GM18907 (cell line): ENCODE measurements at regions not wholly inside any gene's neighbourhood (a gene's known extent, or its start where the extent isn't known, plus 50 kb on each side); places are given as distances from the start of the nearest gene placed in this dataset.
"Not testable (repeated sequence)": the region's sequence is repeated elsewhere in the genome, so short reads cannot be mapped to it uniquely, and the experiment has no call there.

ENCODE experiments used
- ATAC-seq: cut with Tn5 transposase; IDR thresholded peaks from one replicate; pipeline ENCODE4 v1.9.1; 2021; ENCODE audit warnings: mild to moderate bottlenecking, moderate library complexity; ENCODE audit not compliant: unreplicated experiment

- no peak for ATAC-seq
Measured at GRCh38 chr20:29687438-29687837, 1570.0 kb upstream of the DEFB115 start.

- ATAC-seq = no peak
Measured at GRCh38 chr20:29689411-29690225, 1567.8 kb upstream of the DEFB115 start.

GRCh38 chr20:29690274-29690673 lies 1567.2 kb upstream of the DEFB115 start:
- no peak for ATAC-seq

- no peak for ATAC-seq
Measured at GRCh38 chr20:29740601-29740950, 1516.9 kb upstream of the DEFB115 start.

- ATAC-seq = no peak
Measured at GRCh38 chr20:29740951-29741593, 1516.4 kb upstream of the DEFB115 start.

- no peak for ATAC-seq
Measured at GRCh38 chr20:29741594-29741893, 1515.9 kb upstream of the DEFB115 start.

GRCh38 chr20:29741894-29742698 lies 1515.4 kb upstream of the DEFB115 start:
- ATAC-seq = no peak

- no peak for ATAC-seq
Measured at GRCh38 chr20:29742699-29743100, 1514.8 kb upstream of the DEFB115 start.

- ATAC-seq = no peak
Measured at GRCh38 chr20:29743101-29743931, 1514.1 kb upstream of the DEFB115 start.

- no peak for ATAC-seq
Measured at GRCh38 chr20:29744071-29744470, 1513.4 kb upstream of the DEFB115 start.

- ATAC-seq = not testable (repeated sequence)
Measured at GRCh38 chr20:29745534-29746245, 1511.8 kb upstream of the DEFB115 start.

GRCh38 chr20:29750268-29750899 lies 1507.1 kb upstream of the DEFB115 start:
- ATAC-seq = no peak

GRCh38 chr20:29752644-29753425 lies 1504.6 kb upstream of the DEFB115 start:
- ATAC-seq = not testable (repeated sequence)

- ATAC-seq = not testable (repeated sequence)
Measured at GRCh38 chr20:29753426-29753746, 1504.1 kb upstream of the DEFB115 start.

- ATAC-seq = not testable (repeated sequence)
Measured at GRCh38 chr20:29753879-29754278, 1503.6 kb upstream of the DEFB115 start.

- ATAC-seq = not testable (repeated sequence)
Measured at GRCh38 chr20:29755854-29756498, 1501.5 kb upstream of the DEFB115 start.

- ATAC-seq = no peak
Measured at GRCh38 chr20:29756664-29757063, 1500.8 kb upstream of the DEFB115 start.

- not testable (repeated sequence) for ATAC-seq
Measured at GRCh38 chr20:29761621-29762385, 1495.7 kb upstream of the DEFB115 start.
